GM20000 (cell line): ENCODE measurements at regions not wholly inside any gene's neighbourhood (a gene's known extent, or its start where the extent isn't known, plus 50 kb on each side); places are given as distances from the start of the nearest gene placed in this dataset.

Source experiments
- DNase-seq: peaks from one replicate; pipeline ENCODE4 v3.0.0; 2012; ENCODE audit warnings: low spot score
- CTCF ChIP-seq: IDR thresholded peaks from 2 replicates; pipeline ENCODE4 v1.5.1; 2012; ENCODE audit warnings: mild to moderate bottlenecking, control low read depth; ENCODE audit errors: extremely low read depth, missing control alignments

- DNase-seq: no peak
Observed at GRCh38 chr6:44512868-44513741, 125.6 kb downstream of the CDC5L start.

GRCh38 chr6:44514085-44514484 lies 126.6 kb downstream of the CDC5L start:
- no peak for TF ChIP-seq CTCF
- DNase-seq: no peak

More at GRCh38 chr6:44512868-44513741, 125.6 kb downstream of the CDC5L start:
- TF ChIP-seq CTCF: no peak

GRCh38 chr6:44514576-44515193 lies 127.2 kb downstream of the CDC5L start:
- no peak for DNase-seq
- TF ChIP-seq CTCF: no peak

GRCh38 chr6:44522871-44523270 lies 135.4 kb downstream of the CDC5L start:
- no peak for DNase-seq
- TF ChIP-seq CTCF: no peak

GRCh38 chr6:44524476-44525227 lies 137.1 kb downstream of the CDC5L start:
- no peak for TF ChIP-seq CTCF
- DNase-seq: no peak

GRCh38 chr6:44525761-44526351 lies 138.3 kb downstream of the CDC5L start:
- no peak for DNase-seq
- no peak for TF ChIP-seq CTCF

GRCh38 chr6:44527181-44527580 lies 139.7 kb downstream of the CDC5L start:
- no peak for DNase-seq
- no peak for TF ChIP-seq CTCF
